Vagina (tissue), 2 donors: ENCODE measurements at regions not wholly inside any gene's neighbourhood (a gene's known extent, or its start where the extent isn't known, plus 50 kb on each side); places are given as distances from the start of the nearest gene placed in this dataset.

Experiments used
- CTCF ChIP-seq, 3 experiments: fragments of 450-650 bp in 2 of 3; fragments of 200-600 bp in 1 of 3; sonication (generic) in 1 of 3; IDR thresholded peaks; one replicate each; pipeline ENCODE4 v1.5.1; 2017 to 2019; ENCODE audit warnings: antibody characterized with exemption in 3 of 3, mild to moderate bottlenecking in 2 of 3, moderate library complexity in 2 of 3
- POLR2AphosphoS5 ChIP-seq, 2 donors: sonication (generic); formaldehyde crosslinking; IDR thresholded peaks; one replicate each; pipeline ENCODE4 v1.9.0; 2017; ENCODE audit warnings: antibody characterized with exemption in 2 of 2, mild to moderate bottlenecking in 2 of 2, low read depth in 1 of 2; ENCODE audit not compliant: insufficient read depth in 1 of 2

- TF ChIP-seq POLR2AphosphoS5 (IDR thresholded peaks at IDR 0.05; ENCODE audit: insufficient read depth in 1 of 2, low read depth in 1 of 2): no peak
- no peak for TF ChIP-seq CTCF (IDR thresholded peaks at IDR 0.05)
These were observed 77.7 kb upstream of the ZBTB40 start for GRCh38 chr1:22374001-22374400.
